ENCODE measurements at regions not wholly inside any gene's neighbourhood (a gene's known extent, or its start where the extent isn't known, plus 50 kb on each side); places are given as distances from the start of the nearest gene placed in this dataset.

DNA sequence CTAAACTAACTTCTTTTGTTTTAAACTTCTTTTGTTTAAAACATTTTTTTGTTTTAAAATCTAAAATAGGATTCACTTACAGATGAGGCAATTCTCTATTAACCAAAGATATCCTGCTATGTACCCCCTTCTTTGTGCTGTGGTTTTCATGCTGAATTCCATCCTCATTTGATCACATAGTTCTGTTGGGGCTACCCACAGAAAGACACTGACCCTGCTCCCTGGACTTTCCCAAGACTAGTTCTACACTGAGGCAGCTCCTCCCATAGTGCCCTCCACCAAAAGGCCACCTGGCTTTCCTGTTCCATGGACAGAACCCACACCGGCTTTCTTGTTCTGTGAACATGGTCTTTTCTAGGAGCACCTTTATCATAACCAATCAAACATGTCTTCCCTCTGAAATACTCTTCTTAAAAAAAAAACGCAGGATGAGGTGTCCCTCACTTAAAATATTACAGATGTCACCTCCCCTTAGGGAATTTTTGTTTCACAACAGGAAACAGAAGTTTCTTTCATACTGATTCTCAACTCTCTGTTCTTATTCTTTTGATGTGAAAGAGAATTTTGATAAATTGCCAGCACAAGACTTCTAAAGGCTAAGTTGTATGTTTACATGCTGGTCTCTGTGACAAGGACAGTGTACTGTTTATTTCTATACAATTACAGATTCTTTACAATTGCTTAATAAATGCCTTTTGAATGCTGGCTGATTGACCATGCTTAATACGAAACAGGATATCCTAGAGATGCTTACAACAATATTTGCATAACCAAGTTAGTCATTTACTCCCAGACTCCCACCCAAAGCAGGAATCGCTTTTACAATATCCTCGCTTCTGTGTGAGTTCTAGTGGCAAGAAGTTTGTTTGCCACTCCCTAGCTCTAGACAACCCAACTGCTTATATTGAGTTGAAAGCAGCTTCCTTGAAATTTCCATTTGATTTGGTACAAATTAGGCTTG is 300.4 kb downstream of the DTWD2 start:
- DNase-seq (ENCODE audit: low read depth): no peak

DNA sequence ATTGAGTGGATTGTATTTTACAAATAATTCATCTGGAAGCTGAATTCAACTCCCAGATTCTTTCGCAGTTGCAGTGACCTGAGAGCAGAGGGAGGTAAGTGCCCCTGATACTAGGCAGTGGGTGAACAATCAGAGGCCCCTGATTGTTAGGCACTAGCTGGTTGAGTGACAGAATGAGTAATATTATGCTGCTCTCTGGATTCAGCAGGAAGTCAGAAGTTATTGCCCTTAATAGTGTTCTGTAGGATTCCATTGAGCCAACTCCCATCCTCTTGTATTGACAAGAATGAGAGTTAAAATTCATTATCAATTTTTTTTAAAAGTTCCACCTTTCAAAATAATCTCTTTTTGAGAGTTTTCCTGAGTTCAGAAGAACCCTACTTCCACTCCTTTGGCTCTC is 301.2 kb downstream of the DTWD2 start:
- no peak for DNase-seq (ENCODE audit: low read depth)

DNA sequence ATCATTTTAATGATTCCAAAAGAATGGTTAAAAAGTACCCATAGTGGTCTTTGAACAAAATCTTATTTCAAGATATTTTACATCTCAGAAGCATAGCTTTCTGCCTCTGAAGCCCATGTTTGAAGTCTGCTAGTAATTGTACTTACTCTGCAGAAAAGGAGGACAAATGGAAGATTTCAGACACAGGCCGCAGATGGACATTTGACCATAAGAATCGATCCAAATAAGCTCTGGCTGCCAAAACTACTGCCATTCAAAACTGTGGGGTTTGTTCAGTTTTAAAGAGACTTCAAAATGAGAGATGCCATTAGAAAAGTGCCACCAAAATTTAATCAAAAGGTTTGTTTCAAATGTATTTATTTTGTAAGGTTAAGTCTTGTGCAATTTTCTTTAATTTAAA is 306.7 kb downstream of the DTWD2 start:
- no peak for DNase-seq (ENCODE audit: low read depth)

DNA sequence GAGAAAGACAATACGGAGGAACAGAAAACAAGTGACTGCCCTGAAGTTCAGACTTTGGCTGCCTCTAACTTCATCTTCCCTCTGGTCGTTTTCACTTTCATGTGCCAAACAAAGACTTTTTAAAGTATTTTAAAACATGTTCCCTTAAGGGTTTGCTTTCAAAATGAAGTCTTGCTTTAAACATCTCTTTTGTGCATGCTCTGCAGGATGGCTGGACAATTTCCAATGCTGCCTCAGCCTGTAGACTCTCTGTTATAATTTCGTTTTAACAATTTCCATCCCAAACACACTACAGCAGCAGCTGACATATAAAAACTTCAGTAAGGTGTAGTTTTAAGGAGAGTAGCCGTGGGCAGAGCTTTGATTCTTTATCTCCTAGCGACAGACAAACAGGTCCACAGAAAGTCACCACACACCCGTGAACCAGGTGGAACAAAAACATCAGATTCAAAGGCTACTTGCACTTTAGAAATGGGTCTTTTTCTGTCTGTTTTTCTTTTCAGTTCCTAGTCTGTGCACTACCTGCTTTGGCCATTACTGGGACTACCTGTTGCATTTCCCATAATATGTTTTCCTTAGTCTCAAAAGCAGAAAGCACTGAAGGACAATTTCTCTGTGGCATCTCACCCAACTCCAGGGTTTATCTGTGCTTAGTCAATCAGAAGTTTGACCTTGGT is 308.9 kb downstream of the DTWD2 start:
- no peak for DNase-seq (ENCODE audit: low read depth)

DNA sequence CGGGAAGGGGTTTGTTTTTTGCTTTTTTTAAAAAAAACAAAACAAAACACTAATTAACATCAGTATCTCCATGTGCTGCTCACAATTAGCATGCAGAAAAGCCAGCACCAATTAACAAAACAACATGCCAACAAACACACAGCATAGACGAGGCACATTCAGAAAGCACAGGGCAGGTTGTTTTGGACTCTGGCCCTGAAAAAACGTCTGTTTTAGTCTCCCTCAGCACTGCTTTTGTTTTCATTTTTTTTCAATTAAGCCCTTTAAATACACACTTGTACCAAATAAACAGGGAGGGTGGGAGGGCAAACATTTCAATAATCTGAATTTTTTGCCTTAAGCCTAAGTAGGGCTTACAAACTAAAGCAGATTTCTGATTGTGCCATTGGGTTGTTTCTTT is 309.6 kb downstream of the DTWD2 start:
- DNase-seq (ENCODE audit: low read depth): no peak

DNA sequence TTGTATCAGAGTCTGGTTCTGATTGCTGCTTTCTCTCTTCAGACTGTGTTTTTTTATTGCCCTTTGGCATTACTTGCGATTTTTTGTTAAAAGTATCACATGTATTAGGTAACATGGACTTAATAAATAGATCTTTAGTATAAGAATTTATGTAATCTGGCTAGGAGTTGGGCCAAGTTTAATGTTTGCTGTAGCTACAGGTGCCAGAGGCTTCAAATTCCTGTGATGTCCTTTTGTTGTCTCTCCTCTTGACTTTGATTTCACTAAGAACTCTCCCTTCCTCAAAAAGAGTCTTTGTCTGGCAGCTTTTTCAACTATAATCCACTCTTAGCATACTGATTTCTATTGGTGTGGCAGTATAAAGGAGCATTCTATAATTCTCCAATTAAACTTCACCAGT is 313.1 kb downstream of the DTWD2 start:
- DNase-seq (ENCODE audit: low read depth): no peak

DNA sequence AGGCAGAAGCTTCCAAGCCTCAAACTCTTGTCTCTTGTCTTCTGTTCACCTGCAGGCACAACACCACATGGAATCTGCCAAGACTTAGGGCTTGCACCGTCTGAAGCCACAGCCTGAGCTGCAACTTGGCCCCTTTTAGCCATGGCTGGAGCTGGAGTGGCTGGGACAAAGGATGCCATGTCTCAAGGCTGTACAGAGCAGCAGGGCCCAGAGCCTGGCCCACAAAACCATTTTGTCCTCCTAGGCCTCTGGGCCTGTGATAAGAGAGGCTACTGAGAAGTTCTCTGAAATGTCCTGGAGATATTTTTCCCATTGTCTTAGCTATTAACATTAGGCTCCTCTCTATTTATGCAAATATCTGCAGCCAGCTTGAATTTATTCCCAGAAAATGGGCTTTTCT is 330.8 kb downstream of the DTWD2 start:
- DNase-seq (ENCODE audit: low read depth): no peak

DNA sequence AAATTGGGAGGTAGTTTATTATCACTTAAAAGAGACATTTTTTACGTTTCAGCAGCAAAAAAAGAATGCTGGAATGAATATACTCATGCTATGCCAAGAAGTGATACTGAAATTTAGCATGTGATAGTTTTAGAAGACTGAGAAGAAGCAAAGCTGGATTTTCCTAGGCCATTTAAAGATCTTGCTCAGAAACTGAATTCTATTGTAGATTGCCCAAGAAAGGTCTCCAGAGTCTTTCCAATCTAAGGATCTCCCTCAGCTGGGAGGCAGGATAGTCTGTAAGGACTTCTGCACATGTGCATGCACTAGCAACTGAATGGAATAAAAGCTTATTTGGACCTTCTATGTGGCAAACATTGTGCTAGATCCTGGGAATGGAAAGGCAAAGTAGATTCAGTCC is 334.5 kb downstream of the DTWD2 start:
- no peak for DNase-seq (ENCODE audit: low read depth)

DNA sequence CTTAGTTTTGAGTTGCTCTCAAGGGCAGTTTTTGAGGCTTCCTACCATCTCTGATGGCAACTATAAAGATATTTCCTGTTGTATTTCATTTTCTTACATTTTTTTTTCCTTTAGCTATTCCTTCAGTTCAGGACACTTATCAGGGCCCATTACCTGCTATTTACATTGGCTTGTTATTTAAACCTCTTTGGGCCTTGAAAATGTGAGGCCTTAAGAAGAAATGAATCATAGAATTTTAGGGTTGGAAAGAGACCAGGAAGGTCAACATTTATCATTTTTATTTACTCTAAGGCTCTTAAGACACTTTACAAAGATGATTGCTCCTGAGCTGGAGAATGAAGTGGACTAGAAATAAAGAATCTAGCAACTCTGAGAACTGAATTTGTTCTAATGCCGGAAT is 335.2 kb downstream of the DTWD2 start:
- no peak for DNase-seq (ENCODE audit: low read depth)

DNA sequence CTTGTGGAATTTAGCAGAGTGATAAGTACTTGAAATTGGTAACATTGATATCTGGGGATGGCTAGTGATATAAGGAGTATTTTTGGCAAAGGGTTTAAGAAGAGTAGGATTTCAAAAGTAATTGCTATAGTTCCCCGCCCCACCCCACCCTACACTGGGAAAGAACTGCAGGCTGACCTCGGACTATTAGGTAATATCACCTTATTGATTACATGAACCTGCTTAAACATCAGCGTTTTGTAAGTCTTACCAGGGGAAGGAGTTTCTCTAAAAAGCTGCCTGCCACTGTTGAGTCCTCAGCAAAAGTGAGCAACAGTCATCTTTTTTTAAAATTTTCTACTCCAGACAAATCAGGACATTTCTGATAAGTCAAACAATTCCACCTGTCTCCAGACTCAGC is 337.3 kb downstream of the DTWD2 start:
- no peak for DNase-seq (ENCODE audit: low read depth)

DNA sequence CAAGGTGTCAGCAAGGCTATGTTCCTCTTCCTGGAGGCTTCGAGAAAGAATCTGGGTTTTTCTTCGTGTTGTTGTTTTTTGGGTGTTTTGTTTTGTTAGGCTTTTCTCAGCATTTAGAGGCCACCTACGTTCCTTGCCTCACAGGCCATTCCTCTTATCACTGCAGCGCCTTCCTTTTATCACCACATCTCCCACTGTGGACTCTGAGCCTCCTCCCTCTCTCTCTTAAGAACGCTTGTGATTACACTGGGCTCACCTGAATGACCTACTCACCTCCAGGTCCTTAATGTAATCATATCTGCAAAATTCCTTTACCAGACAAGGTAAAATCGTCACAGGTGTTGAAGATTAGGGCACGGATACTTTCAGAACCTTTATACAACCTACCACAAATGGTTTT is 340.8 kb downstream of the DTWD2 start:
- DNase-seq (ENCODE audit: low read depth): no peak

DNA sequence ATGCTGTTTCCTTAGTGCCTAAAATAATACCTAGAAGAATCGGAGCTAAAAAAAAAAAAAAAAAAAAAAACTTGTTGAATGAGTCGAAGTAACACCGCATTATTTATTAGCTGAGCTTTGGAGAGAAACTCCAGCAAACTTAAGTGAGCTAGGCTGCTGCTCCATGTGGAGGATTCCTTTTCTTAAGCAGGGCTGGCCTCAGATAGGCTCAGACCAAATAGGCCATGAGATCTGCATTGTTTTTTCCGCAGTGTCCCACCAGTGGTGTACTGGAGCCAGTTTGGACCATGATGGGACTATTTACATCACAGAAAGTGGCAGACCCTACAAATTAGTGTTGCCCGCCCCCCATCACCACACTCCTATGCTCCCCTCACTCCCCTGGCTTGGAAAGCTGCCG is 341.4 kb downstream of the DTWD2 start:
- DNase-seq (ENCODE audit: low read depth): no peak

DNA sequence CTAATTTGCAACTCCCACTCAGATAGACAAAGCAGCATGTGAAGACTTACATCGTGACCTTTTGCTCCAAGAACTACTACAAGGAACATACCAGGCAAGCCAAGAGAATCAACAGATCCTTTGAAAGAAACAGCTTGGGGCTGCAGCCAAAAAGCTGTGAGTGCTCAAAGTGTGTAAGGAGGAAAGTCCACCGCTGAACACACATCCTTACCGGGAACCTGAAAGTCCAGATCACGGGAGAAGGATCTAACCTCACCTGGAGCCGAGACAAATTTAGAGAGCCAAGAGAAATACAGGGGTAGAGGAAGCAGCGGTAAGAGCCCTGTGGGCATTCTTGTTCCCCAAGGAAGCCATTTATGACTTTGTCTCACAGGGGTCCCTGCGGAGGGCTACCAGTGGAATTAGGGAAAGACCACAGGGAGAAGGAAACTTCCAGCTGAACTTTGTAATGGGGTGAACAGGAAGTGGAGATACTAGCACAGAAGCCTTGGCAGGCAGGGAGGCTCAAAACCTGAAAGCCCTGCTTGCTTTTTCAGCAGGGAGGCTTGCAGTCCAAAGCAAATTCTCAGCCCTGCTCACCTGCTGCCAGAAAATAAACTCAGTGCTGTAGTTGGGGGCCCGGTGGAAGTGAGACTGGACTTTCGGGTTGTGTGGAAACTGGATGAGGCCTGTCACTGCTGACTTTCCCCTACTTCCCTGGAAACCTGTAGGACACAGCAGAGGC is 350.2 kb downstream of the DTWD2 start:
- DNase-seq (ENCODE audit: low read depth): no peak

DNA sequence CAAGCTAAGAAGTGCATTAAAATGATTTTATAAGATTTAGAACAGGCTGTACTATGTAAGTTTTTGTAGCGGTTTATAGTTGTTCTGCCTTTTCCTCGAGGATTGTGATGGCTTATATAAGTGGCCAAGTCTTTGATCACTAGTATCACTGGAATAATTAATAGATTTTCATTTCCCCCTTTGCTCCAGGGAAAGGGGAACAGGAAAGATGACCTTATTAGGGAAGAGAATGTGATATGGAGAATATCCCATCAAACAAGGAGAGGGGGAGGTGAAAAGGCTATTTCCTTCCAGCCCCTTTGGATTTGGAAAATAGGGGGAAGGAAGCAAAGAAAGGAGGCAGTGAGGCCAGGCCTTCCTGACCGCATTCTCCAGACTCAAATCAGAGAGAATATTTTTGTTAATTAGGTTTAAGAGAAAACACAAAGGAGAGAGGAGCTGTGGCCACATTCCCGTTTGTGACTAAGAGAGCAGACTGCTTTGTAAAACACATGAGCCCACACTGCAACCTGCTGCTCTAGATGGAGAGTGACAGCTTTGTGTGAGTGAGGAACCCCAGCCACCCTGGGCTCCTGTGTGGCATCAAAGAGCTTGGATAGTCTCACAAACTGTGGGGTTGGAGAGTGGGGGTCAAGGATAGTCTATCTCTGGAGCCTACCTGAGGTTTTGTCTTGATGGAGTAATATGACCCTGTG is 359.5 kb downstream of the DTWD2 start:
- no peak for DNase-seq (ENCODE audit: low read depth)

DNA sequence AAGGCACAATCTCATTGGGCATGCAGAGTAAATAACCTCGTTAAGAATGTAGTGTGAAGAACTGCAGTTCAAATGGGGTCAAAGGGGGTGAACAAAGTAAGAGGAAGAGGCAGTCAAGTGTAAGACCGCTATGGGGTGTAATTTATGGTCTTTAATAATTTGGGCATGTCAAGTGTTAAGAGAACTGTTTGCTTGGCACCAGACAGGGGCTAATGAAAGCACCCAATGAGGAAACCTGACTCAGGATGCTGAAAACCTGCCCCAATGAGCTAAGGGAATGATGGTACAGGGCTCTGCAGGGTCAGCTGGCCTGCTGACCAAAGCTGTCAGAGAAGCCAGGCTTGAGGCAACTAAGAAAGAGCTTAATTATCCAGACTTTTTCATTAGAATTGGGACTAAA is 368.1 kb downstream of the DTWD2 start:
- no peak for DNase-seq (ENCODE audit: low read depth)

DNA sequence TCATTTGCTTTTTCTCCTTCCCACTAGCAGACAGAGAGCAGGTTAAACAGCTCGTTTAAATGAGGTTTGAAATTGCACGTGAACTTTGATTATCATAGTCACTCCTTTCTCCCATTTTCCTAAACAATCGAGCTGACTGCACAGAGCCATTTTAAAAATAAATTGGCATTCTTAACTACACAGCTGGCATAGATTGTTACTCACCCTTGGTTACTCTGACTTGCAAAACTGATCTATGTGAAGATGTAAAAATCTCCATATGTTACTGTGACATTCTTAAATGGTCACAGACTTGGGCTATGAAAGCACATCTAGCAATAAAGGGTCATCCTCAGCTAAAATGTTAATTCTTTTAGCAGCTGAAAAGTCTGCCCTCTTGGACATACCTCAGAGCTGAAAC is 368.5 kb downstream of the DTWD2 start:
- no peak for DNase-seq (ENCODE audit: low read depth)

DNA sequence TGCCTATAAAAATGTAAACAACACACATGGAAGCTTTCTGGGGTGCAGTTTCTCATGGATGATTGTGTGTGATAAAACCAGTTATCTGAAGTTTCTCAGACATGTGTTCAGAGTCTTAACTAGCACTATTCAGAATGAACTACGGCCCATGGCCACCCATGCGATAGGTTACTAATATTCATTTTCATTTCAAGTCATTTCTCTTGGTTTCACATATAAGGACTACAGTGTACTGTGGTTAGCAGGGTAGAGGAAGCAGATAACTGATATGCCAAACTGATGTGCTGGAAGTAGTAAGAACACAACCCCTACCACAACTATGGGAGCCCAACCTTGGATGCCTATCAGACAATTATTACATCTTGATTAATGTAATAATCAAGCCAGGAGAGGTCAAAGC is 372.1 kb downstream of the DTWD2 start:
- no peak for DNase-seq (ENCODE audit: low read depth)

DNA sequence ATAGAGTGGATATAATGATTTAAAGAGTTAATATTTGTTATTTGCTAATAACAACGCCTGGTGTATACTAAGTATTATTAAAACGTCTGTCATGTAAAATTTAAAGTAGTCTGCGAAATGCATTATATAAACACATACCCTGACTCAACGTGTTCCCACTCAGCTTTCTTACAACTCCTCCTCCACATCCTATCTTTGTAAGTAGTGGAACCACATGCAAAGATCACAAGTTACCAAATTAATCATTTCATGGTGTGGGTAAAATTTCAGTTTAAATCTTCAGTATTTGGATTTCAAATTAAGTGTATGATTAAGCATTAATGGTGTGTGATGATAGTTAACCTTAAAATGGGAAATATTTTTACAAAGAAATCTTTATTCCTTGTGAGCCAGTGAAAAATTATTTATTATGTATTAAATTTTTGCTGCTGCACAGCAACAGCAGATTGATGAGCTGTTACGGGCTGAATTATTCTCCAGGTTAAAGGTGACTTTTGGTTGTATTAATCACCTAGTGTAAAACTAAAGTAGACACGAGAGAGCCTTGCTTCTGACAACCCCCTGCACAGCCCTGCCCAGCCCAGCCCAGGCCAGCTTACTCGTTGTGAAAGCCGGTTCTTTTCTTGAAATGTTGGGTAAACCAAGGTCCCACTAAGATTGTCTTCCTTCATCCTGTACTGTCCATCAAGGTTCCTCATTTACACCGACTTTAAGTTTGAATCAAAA is 373.5 kb downstream of the DTWD2 start:
- no peak for DNase-seq (ENCODE audit: low read depth)

DNA sequence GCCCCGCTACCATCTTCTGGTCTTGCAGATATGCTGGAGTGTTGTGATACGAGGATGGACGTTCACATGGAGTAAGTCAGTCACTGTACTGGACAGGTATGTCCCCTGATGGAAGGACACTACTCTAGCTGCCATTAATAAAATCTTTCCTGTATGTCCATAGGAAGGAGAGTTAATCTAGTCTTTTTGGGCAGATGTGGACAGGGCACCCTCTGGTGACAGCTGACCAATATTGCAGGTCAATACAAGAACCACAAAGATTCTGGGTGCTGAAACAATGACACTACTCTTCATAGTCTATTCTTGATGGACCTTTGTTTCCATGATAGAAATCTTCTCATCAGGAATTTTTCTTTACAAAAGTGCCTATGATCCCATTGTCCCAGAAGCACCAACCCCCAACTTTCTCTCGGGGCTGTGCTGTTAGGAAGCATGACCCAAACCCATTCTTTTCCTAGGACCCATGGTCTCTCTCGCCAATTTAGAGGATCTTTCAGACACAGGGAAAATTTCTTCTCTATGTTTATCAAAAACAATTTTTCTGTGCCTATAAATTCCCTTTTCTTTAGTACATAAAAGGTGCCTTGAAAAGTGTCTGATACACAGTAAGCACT is 376.9 kb downstream of the DTWD2 start:
- no peak for DNase-seq (ENCODE audit: low read depth)

DNA sequence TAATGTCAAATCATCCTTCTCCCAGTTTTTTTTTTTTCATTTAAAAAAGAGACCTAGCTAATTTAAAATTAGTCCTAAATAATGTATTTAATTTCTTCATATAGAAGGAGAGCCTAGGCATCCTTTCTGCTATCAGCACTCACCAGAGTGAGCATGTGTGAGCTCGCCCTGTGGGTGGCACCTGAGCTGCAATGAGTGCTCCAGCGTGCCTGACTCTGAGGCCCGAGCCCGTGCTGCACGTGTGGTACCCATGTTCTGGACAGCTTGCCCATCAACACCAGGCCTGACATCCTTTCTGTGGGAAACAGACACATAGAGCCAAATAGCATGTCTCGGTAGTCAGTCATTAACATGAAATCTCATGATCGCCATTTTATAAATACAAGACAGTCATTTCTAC is 381.4 kb downstream of the DTWD2 start:
- DNase-seq (ENCODE audit: low read depth): no peak

DNA sequence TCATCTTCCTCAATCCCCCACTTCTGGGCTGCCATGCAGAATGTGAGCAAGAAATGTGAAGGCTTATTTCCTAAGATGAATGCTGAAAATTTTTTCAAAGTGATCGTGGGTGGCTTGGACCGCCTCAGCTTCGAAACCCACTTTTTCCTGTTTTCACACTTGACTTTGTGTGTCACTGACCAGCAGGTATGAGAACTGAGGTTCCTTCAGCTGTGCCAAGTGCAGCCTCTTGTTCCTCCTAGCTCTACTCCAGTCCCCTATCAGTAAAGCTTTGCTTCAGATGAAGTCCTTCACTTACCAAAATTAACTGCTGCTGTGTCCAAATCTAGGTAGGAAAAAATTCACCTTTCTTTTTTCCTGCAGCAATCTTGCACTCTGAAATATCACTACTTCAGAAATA is 382.6 kb downstream of the DTWD2 start:
- no peak for DNase-seq (ENCODE audit: low read depth)

All from M059J (cell line).